ENCODE measurements at regions not wholly inside any gene's neighbourhood (a gene's known extent, or its start where the extent isn't known, plus 50 kb on each side); places are given as distances from the start of the nearest gene placed in this dataset.

- no peak for TF ChIP-seq FOXP2 (optimal IDR thresholded peaks at IDR 0.05; ENCODE audit: control extremely low read depth, extremely low read length, insufficient read depth)
- TF ChIP-seq EZH2 (IDR thresholded peaks at IDR 0.05), result no peak
- no peak for TF ChIP-seq POLR2AphosphoS5 (IDR thresholded peaks at IDR 0.05; ENCODE audit: borderline replicate concordance, low read depth, low read length)
- no peak overlapping the region for H3K9ac ChIP-seq (ENCODE audit: insufficient read length)
- no peak overlapping the region for H3K4me3 ChIP-seq
- DNase-seq (ENCODE audit: low read depth, low spot score), result no peak
- H3K36me3 ChIP-seq (ENCODE audit: insufficient read depth, low read length), result no peaks in the 10 kb centered on the region
- H3K27ac ChIP-seq, result no peak overlapping the region
- no peaks in the 10 kb centered on the region for H3K9me3 ChIP-seq (ENCODE audit: low read depth, low read length)
Measured at GRCh38 chr15:93495799-93496637, 407.0 kb upstream of the RGMA start.

GRCh38 chr15:93493172-93493571 lies 404.2 kb upstream of the RGMA start:
- TF ChIP-seq EZH2 (IDR thresholded peaks at IDR 0.05) (no peak), POLR2AphosphoS5 (IDR thresholded peaks at IDR 0.05; ENCODE audit: borderline replicate concordance, low read depth, low read length) (no peak), FOXP2 (optimal IDR thresholded peaks at IDR 0.05; ENCODE audit: control extremely low read depth, extremely low read length, insufficient read depth) (no peak)
- no peak overlapping the region for H3K27ac ChIP-seq
- no peak overlapping the region for H3K4me3 ChIP-seq
- DNase-seq (ENCODE audit: low read depth, low spot score), result no peak
- H3K9me3 ChIP-seq (ENCODE audit: low read depth, low read length), result no peaks in the 10 kb centered on the region
- H3K9ac ChIP-seq (ENCODE audit: insufficient read length), result no peak overlapping the region
- H3K36me3 ChIP-seq (ENCODE audit: insufficient read depth, low read length), result no peaks in the 10 kb centered on the region

GRCh38 chr15:93491291-93491690 lies 402.3 kb upstream of the RGMA start:
- Histone ChIP-seq H3K9ac (ENCODE audit: insufficient read length) (no peak overlapping the region), H3K27ac (no peak overlapping the region), H3K36me3 (ENCODE audit: insufficient read depth, low read length) (no peaks in the 10 kb centered on the region), H3K4me3 (no peak overlapping the region), H3K9me3 (ENCODE audit: low read depth, low read length) (no peaks in the 10 kb centered on the region)
- no peak for DNase-seq (ENCODE audit: low read depth, low spot score)
- TF ChIP-seq EZH2 (IDR thresholded peaks at IDR 0.05) (no peak), POLR2AphosphoS5 (IDR thresholded peaks at IDR 0.05; ENCODE audit: borderline replicate concordance, low read depth, low read length) (no peak), FOXP2 (optimal IDR thresholded peaks at IDR 0.05; ENCODE audit: control extremely low read depth, extremely low read length, insufficient read depth) (no peak)

GRCh38 chr15:93488296-93488713 lies 399.3 kb upstream of the RGMA start:
- no peak overlapping the region for H3K4me3 ChIP-seq
- H3K9ac ChIP-seq (ENCODE audit: insufficient read length), result no peak overlapping the region
- H3K9me3 ChIP-seq (ENCODE audit: low read depth, low read length), result no peaks in the 10 kb centered on the region
- no peak overlapping the region for H3K27ac ChIP-seq
- H3K36me3 ChIP-seq (ENCODE audit: insufficient read depth, low read length), result no peaks in the 10 kb centered on the region
- TF ChIP-seq POLR2AphosphoS5 (IDR thresholded peaks at IDR 0.05; ENCODE audit: borderline replicate concordance, low read depth, low read length) (no peak), FOXP2 (optimal IDR thresholded peaks at IDR 0.05; ENCODE audit: control extremely low read depth, extremely low read length, insufficient read depth) (no peak), EZH2 (IDR thresholded peaks at IDR 0.05) (no peak)
- DNase-seq (ENCODE audit: low read depth, low spot score), result no peak

- no peak for DNase-seq (ENCODE audit: low read depth, low spot score)
- H3K36me3 ChIP-seq (ENCODE audit: insufficient read depth, low read length), result no peaks in the 10 kb centered on the region
- no peak overlapping the region for H3K27ac ChIP-seq
- no peak overlapping the region for H3K9ac ChIP-seq (ENCODE audit: insufficient read length)
- H3K9me3 ChIP-seq (ENCODE audit: low read depth, low read length), result no peaks in the 10 kb centered on the region
- TF ChIP-seq FOXP2 (optimal IDR thresholded peaks at IDR 0.05; ENCODE audit: control extremely low read depth, extremely low read length, insufficient read depth), result no peak
- TF ChIP-seq POLR2AphosphoS5 (IDR thresholded peaks at IDR 0.05; ENCODE audit: borderline replicate concordance, low read depth, low read length), result no peak
- no peak for TF ChIP-seq EZH2 (IDR thresholded peaks at IDR 0.05)
- H3K4me3 ChIP-seq, result no peak overlapping the region
Measured at GRCh38 chr15:93486407-93487117, 397.6 kb upstream of the RGMA start.

- Histone ChIP-seq H3K9ac (ENCODE audit: insufficient read length) (no peak overlapping the region), H3K27ac (no peak overlapping the region), H3K4me3 (no peak overlapping the region), H3K9me3 (ENCODE audit: low read depth, low read length) (no peaks in the 10 kb centered on the region), H3K36me3 (ENCODE audit: insufficient read depth, low read length) (no peaks in the 10 kb centered on the region)
- TF ChIP-seq POLR2AphosphoS5 (IDR thresholded peaks at IDR 0.05; ENCODE audit: borderline replicate concordance, low read depth, low read length) (no peak), FOXP2 (optimal IDR thresholded peaks at IDR 0.05; ENCODE audit: control extremely low read depth, extremely low read length, insufficient read depth) (no peak), EZH2 (IDR thresholded peaks at IDR 0.05) (no peak)
- DNase-seq (ENCODE audit: low read depth, low spot score), result no peak
Measured at GRCh38 chr15:93485438-93486327, 396.7 kb upstream of the RGMA start.

GRCh38 chr15:93483923-93484322 lies 394.9 kb upstream of the RGMA start:
- Histone ChIP-seq H3K27ac (no peak overlapping the region), H3K4me3 (no peak overlapping the region), H3K9ac (ENCODE audit: insufficient read length) (no peak overlapping the region), H3K36me3 (ENCODE audit: insufficient read depth, low read length) (no peaks in the 10 kb centered on the region), H3K9me3 (ENCODE audit: low read depth, low read length) (no peaks in the 10 kb centered on the region)
- TF ChIP-seq EZH2 (IDR thresholded peaks at IDR 0.05), result no peak
- TF ChIP-seq POLR2AphosphoS5 (IDR thresholded peaks at IDR 0.05; ENCODE audit: borderline replicate concordance, low read depth, low read length), result no peak
- no peak for TF ChIP-seq FOXP2 (optimal IDR thresholded peaks at IDR 0.05; ENCODE audit: control extremely low read depth, extremely low read length, insufficient read depth)
- DNase-seq (ENCODE audit: low read depth, low spot score), result no peak

- Histone ChIP-seq H3K9ac (ENCODE audit: insufficient read length) (no peak overlapping the region), H3K36me3 (ENCODE audit: insufficient read depth, low read length) (no peaks in the 10 kb centered on the region), H3K4me3 (no peak overlapping the region), H3K9me3 (ENCODE audit: low read depth, low read length) (no peaks in the 10 kb centered on the region), H3K27ac (no peak overlapping the region)
- DNase-seq (ENCODE audit: low read depth, low spot score), result no peak
- no peak for TF ChIP-seq EZH2 (IDR thresholded peaks at IDR 0.05)
- no peak for TF ChIP-seq POLR2AphosphoS5 (IDR thresholded peaks at IDR 0.05; ENCODE audit: borderline replicate concordance, low read depth, low read length)
- no peak for TF ChIP-seq FOXP2 (optimal IDR thresholded peaks at IDR 0.05; ENCODE audit: control extremely low read depth, extremely low read length, insufficient read depth)
Measured at GRCh38 chr15:93482731-93483130, 393.7 kb upstream of the RGMA start.

Data from SK-N-MC (cell line).